ENCODE measurements at regions not wholly inside any gene's neighbourhood (a gene's known extent, or its start where the extent isn't known, plus 50 kb on each side); places are given as distances from the start of the nearest gene placed in this dataset.

- no peak for TF ChIP-seq CHD2 (IDR thresholded peaks at IDR 0.05; ENCODE audit: low read length)
- TF ChIP-seq CBX8 (IDR thresholded peaks at IDR 0.05; ENCODE audit: borderline replicate concordance, low read depth, low read length): no peak
- no peak for TF ChIP-seq KDM4A (IDR thresholded peaks at IDR 0.05; ENCODE audit: low read depth, low read length, severe bottlenecking)
- TF ChIP-seq FOSL1 (IDR thresholded peaks at IDR 0.05; ENCODE audit: insufficient read depth, low read depth, low read length): no peak
- no peak for TF ChIP-seq BACH1 (IDR thresholded peaks at IDR 0.05; ENCODE audit: low read length)
- TF ChIP-seq POLR2A (IDR thresholded peaks at IDR 0.05; ENCODE audit: control extremely low read depth in 1 of 2, low read depth in 2 of 2, low read length in 2 of 2): no peak
- no peak for TF ChIP-seq NANOG (IDR thresholded peaks at IDR 0.05; ENCODE audit: insufficient read depth, low read depth, low read length, poor library complexity, severe bottlenecking)
- no peak for TF ChIP-seq PHF8 (conservative IDR thresholded peaks at IDR 0.05; ENCODE audit: low read depth, low read length)
- no peak for TF ChIP-seq TCF12 (IDR thresholded peaks at IDR 0.05; ENCODE audit: low read depth, low read length)
- TF ChIP-seq KDM5A (IDR thresholded peaks at IDR 0.05; ENCODE audit: low read length): no peak
These were observed 257.6 kb upstream of the DOK6 start (continued) for GRCh38 chr18:69143084-69143483.

All from H1 (cell line).